Fibroblast of upper back skin (primary cell): ENCODE measurements at regions not wholly inside any gene's neighbourhood (a gene's known extent, or its start where the extent isn't known, plus 50 kb on each side); places are given as distances from the start of the nearest gene placed in this dataset.

ENCODE experiments used
- DNase-seq: peaks from one replicate; pipeline ENCODE4 v3.0.0-alpha.2; 2013

GRCh38 chr6:24069526-24069925 is 56.5 kb upstream of the NRSN1 start:
- no peak for DNase-seq

DNA sequence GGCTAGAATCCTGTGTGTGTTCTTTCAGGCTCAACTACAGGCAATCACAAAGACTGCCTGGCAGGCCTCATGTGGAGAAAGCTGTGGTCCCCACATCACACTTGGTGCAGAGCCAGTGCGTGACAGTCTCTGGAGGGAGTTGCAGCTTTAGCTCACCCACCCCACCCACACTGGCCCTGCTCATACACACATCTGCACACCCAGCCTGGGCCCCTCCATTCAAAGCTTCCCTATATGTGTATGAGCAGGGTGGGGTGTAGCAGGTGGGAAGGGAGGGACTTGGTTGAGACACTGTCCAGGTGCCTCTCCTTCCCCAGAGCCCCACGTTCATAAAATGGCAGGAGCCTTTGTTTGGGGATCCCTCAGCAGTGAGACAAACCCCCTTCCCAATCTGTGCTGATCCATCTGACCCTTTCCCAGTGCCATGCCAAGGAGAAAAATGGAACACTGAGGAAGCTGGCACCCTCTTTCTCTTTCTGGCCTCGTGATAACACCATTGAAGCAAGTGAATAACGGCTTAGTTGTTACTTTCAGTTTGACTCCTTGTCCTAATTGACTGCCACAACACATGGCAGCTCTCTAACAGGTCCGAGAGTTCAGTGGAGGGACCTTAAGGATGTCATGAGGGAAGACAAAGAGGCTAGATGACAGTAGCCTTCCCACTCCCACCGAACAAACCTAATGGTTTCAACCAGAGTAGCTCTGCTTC is 53.8 kb upstream of the NRSN1 start:
- DNase-seq, result no peak

DNA sequence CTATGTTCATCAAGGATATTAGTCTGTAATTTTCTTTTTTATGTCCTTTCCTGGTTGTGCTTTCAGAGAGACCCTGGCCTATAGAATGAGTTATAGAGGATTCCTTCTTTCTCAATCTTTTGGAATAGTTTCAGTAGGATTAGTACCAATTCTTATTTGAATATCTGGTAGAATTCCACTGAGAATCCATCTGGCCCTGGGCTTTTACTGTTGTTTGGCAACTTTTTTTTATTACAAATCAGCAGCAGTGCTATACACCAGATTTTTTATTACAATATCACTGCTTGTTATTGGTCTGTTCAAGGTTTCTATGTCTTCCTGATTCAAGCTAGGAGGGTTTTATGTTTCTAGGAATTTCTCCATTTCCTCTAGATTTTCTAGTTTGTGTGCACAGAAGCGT is 50.0 kb upstream of the NRSN1 start:
- no peak for DNase-seq
